Mucosa of descending colon (tissue), 3 donors: ENCODE measurements at regions not wholly inside any gene's neighbourhood (a gene's known extent, or its start where the extent isn't known, plus 50 kb on each side); places are given as distances from the start of the nearest gene placed in this dataset.

Experiments used
- ATAC-seq: fragments of 200-7000 bp; cut with Tn5 transposase; one replicate; pipeline ENCODE4 v1.9.1; 2020; ENCODE audit warnings: mild to moderate bottlenecking, moderate library complexity
- DNase-seq, 3 donors: peaks; one replicate each; pipeline ENCODE4 v3.0.0-alpha.2; 2020
- H3K36me3 ChIP-seq: fragments of 200-600 bp; one replicate; pipeline ENCODE4 v1.8.0; 2021; ENCODE audit warnings: low read depth, mild to moderate bottlenecking
- H3K4me1 ChIP-seq: fragments of 200-600 bp; one replicate; pipeline ENCODE4 v1.8.0; 2021; ENCODE audit warnings: low read depth, mild to moderate bottlenecking
- H3K4me3 ChIP-seq: fragments of 200-600 bp; one replicate; pipeline ENCODE4 v1.8.0; 2021; ENCODE audit warnings: mild to moderate bottlenecking
- H3K9me3 ChIP-seq: fragments of 200-600 bp; one replicate; pipeline ENCODE4 v1.8.0; 2021; ENCODE audit warnings: mild to moderate bottlenecking
- CTCF ChIP-seq: fragments of 200-600 bp; IDR thresholded peaks from one replicate; pipeline ENCODE4 v1.8.0; 2022; ENCODE audit warnings: antibody characterized with exemption, mild to moderate bottlenecking
- intact Hi-C, 2 donors: fragments of 100-400 bp; cut with DNase I in 1 of 2; cut with micrococcal nuclease in 1 of 2; formaldehyde crosslinking; loops; one replicate each; pipeline versions ENCODE4 v1.11.0 to v1.11.1; 2022; cut with DNase I, micrococcal nuclease
- donor health status: DM: no; HTN: no; CAD: no; lungs with moderate emphysema.
- donor health status: DM: no; HTN: no; CAD: no.
- donor health status: DM: no; HTN: yes; CAD: no.

- DNase-seq (no peak), ATAC-seq (no peak)
- Histone ChIP-seq H3K9me3 (peaks cover 5% of the 10 kb centered on the region), H3K4me1 (no peaks in the 10 kb centered on the region), H3K4me3 (no peak overlapping the region), H3K36me3 (no peaks in the 10 kb centered on the region)
- intact Hi-C loops = no loop called here
- TF ChIP-seq CTCF = no peak
Observed at GRCh38 chr13:32857689-32858088, 158.5 kb upstream of the KL start.

- DNase-seq = no peak
- intact Hi-C loops = no loop called here
- no peak for ATAC-seq
- no peaks in the 10 kb centered on the region for H3K36me3 ChIP-seq
- no peak for TF ChIP-seq CTCF
- H3K4me3 ChIP-seq = no peak overlapping the region
- H3K4me1 ChIP-seq = no peaks in the 10 kb centered on the region
- H3K9me3 ChIP-seq = peaks cover 5% of the 10 kb centered on the region
Observed at GRCh38 chr13:32859707-32860292, 156.4 kb upstream of the KL start.

- Histone ChIP-seq H3K36me3 (no peaks in the 10 kb centered on the region), H3K9me3 (peaks cover 5% of the 10 kb centered on the region), H3K4me3 (no peak overlapping the region), H3K4me1 (no peaks in the 10 kb centered on the region)
- TF ChIP-seq CTCF = no peak
- DNase-seq = no peak
- intact Hi-C loops = no loop called here
- no peak for ATAC-seq
Observed at GRCh38 chr13:32861304-32861703, 154.9 kb upstream of the KL start.

- TF ChIP-seq CTCF = no peak
Observed at GRCh38 chr13:32863596-32863995, 152.6 kb upstream of the KL start.

GRCh38 chr13:32866921-32867320 lies 149.3 kb upstream of the KL start:
- Histone ChIP-seq H3K9me3 (no peaks in the 10 kb centered on the region), H3K36me3 (no peaks in the 10 kb centered on the region), H3K4me3 (no peak overlapping the region), H3K4me1 (no peaks in the 10 kb centered on the region)
- ATAC-seq = no peak
- no peak for DNase-seq
- no peak for TF ChIP-seq CTCF
- intact Hi-C loops = no loop called here

More at GRCh38 chr13:32863596-32863995, 152.6 kb upstream of the KL start:
- H3K4me1 ChIP-seq = no peaks in the 10 kb centered on the region
- intact Hi-C loops = no loop called here
- no peaks in the 10 kb centered on the region for H3K36me3 ChIP-seq
- ATAC-seq (no peak), DNase-seq (no peak)
- H3K4me3 ChIP-seq = no peak overlapping the region
- H3K9me3 ChIP-seq = peaks cover 5% of the 10 kb centered on the region

- intact Hi-C loops = no loop called here
- ATAC-seq (no peak), DNase-seq (no peak)
- H3K9me3 ChIP-seq = no peaks in the 10 kb centered on the region
- H3K4me3 ChIP-seq = no peak overlapping the region
- no peak for TF ChIP-seq CTCF
- no peaks in the 10 kb centered on the region for H3K36me3 ChIP-seq
- no peaks in the 10 kb centered on the region for H3K4me1 ChIP-seq
Observed at GRCh38 chr13:32877491-32877890, 138.7 kb upstream of the KL start.
